Brain microvascular endothelial cell (primary cell): ENCODE measurements at regions not wholly inside any gene's neighbourhood (a gene's known extent, or its start where the extent isn't known, plus 50 kb on each side); places are given as distances from the start of the nearest gene placed in this dataset.
A peak's percentile ranks its signal among the peaks of the same experiment; 100 is the strongest.

ENCODE experiments used
- DNase-seq: peaks from one replicate; pipeline ENCODE4 v3.0.0-alpha.2; 2020
- H3K27ac ChIP-seq: fragments of 250-450 bp; sonication (Bioruptor Pico); 2 replicates; pipeline ENCODE4 v1.5.1; 2020; ENCODE audit warnings: mild to moderate bottlenecking, moderate library complexity
- H3K27me3 ChIP-seq: fragments of 250-450 bp; sonication (Bioruptor Pico); replicated peaks from 2 replicates; pipeline ENCODE4 v1.5.1; 2020; ENCODE audit warnings: mild to moderate bottlenecking
- H3K36me3 ChIP-seq: fragments of 250-450 bp; sonication (Bioruptor Pico); replicated peaks from 2 replicates; pipeline ENCODE4 v1.5.1; 2020; ENCODE audit warnings: mild to moderate bottlenecking
- H3K4me3 ChIP-seq: 2 replicates; pipeline ENCODE4 v1.5.1; 2011; ENCODE audit warnings: low read depth, mild to moderate bottlenecking, control low read depth, low read length, moderate library complexity
- in situ Hi-C: cut with HindIII; loops from 2 replicates; pipeline ENCODE4 v1.10.0; 2017; ENCODE audit warnings: low sequenced_read_pairs, low pct_ligation_motif_present
- TF ChIP-seq, protein P1 (sequence below): IDR thresholded peaks from 2 replicates; pipeline ENCODE4 v1.5.1; 2011; ENCODE audit warnings: low read depth, mild to moderate bottlenecking, moderate library complexity, low read length, control low read depth, inconsistent platforms; ENCODE audit errors: missing control alignments

DNA sequence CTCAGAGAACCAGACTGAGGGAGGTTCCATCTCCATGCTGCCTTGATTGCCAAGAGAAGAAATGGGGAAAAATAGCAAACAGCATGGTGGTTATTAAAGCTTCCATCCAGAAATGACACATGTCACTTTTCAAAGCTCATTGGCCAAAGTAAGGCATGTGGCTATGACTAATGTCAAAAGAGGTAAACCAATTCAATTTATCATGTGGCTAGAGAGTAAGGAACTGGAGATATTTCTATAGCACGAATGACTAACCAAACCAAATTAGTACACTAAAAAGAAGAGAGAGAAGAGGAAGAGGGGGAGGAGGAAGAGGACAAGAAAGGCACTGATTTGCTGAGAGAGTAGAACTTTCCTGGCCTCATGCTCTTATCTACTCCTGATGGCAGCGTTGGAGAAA is 115.2 kb upstream of the SLC6A11 start:
- TF ChIP-seq, protein P1, sequence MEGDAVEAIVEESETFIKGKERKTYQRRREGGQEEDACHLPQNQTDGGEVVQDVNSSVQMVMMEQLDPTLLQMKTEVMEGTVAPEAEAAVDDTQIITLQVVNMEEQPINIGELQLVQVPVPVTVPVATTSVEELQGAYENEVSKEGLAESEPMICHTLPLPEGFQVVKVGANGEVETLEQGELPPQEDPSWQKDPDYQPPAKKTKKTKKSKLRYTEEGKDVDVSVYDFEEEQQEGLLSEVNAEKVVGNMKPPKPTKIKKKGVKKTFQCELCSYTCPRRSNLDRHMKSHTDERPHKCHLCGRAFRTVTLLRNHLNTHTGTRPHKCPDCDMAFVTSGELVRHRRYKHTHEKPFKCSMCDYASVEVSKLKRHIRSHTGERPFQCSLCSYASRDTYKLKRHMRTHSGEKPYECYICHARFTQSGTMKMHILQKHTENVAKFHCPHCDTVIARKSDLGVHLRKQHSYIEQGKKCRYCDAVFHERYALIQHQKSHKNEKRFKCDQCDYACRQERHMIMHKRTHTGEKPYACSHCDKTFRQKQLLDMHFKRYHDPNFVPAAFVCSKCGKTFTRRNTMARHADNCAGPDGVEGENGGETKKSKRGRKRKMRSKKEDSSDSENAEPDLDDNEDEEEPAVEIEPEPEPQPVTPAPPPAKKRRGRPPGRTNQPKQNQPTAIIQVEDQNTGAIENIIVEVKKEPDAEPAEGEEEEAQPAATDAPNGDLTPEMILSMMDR, result no peak
- no peak for DNase-seq
- Histone ChIP-seq H3K36me3 (no peaks in the 10 kb centered on the region), H3K27me3 (no peaks in the 10 kb centered on the region), H3K27ac (no peak overlapping the region), H3K4me3 (no peak overlapping the region)
- in situ Hi-C loops, result no loop called here

DNA sequence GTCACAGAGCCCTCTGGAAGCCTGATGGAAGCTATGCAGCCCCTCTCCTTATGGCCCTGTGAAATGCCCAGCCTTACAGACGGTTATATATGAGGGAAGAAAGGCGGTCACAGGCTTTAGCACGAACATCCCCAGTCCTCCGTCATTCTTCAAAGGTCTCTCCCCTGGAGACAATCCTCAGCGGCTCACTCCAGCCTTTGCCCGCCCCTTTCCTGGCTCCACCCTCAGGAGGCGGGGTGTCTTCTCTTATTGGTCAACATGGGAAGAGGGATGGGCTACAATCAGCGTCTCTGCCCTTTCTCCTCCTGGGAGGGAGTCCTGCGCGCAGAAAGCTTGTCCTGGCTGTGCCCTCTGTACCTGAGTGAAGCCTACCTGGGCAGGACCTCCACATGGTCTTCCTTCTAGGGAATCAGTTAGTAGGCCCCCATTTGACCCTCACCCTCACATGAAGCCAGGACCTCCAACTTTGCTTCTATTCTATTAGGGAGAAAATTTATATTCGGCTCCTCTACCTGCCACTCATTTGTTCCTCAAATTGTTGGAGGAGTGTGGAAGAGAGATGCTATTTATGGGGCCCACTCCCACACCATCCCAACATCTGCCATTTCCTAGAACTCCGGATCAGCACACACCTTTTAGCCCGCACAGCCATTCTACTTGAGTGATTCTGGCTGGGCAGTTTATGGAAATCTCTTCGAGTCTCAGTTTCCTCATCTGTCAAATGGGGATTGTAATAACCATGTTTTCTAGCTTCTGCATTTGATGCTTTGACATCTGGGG is 112.9 kb upstream of the SLC6A11 start:
- H3K4me3 ChIP-seq, result no peak overlapping the region
- DNase-seq, result no peak
- H3K27me3 ChIP-seq, result peaks cover 17% of the 10 kb centered on the region
- in situ Hi-C loops, result no loop called here
- TF ChIP-seq, protein P1, result no peak
- H3K36me3 ChIP-seq, result no peaks in the 10 kb centered on the region
- no peak overlapping the region for H3K27ac ChIP-seq

DNA sequence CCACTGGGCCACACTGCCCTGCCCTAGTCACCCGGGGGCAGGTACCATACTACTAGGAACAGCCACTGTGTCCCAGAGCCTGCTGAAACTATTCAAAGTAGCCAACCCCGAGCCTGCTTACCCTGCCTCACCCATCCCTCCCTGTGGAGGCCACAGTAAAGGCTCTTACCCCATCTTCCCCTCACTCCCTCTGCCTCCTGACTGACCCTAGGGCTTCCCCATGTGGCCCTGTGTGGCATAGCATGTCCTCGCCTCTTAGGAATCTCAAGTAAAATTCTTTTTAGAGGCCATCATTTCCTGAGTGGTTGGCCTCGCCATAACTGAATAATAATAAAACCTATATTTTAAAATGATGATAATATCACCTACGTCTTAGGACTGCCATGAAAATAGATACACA is 112.2 kb upstream of the SLC6A11 start:
- no peak overlapping the region for H3K27ac ChIP-seq
- H3K36me3 ChIP-seq, result no peaks in the 10 kb centered on the region
- peaks cover 24% of the 10 kb centered on the region for H3K27me3 ChIP-seq
- TF ChIP-seq, protein P1, result peak; percentile 68
- peak; percentile 39 for DNase-seq
- in situ Hi-C loops, result no loop called here
- no peak overlapping the region for H3K4me3 ChIP-seq

DNA sequence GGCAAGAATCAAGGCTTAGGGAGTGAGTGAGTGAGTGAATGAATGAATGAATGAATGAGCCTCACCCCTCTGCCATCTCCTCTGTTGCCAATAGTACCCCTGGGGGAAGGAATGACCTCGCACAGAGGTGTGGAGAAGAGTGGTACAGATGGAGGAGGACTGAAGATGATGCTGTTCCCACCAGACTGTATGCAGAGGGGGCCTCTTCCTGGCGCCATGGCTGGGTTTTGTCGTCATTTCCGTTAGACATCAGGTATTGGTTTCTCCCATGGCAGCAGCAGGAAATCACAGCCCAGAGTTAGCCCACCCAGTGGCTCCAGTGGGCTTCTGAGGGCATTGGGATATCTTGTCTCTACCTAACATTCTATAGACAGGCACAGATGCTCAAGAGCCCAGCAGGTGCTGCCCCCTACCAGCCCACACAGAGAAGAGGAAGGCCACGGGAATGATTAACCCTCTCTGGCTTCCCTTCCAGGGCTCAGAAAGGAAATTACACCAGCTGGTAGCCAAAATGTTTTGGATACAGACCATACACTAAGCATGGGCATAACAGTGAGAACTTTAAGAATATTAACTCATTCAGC is 109.8 kb upstream of the SLC6A11 start:
- Histone ChIP-seq H3K4me3 (no peak overlapping the region), H3K36me3 (no peaks in the 10 kb centered on the region), H3K27ac (no peak overlapping the region), H3K27me3 (peaks cover 32% of the 10 kb centered on the region)
- in situ Hi-C loops, result no loop called here
- TF ChIP-seq, protein P1, result peak; percentile 35
- no peak for DNase-seq

DNA sequence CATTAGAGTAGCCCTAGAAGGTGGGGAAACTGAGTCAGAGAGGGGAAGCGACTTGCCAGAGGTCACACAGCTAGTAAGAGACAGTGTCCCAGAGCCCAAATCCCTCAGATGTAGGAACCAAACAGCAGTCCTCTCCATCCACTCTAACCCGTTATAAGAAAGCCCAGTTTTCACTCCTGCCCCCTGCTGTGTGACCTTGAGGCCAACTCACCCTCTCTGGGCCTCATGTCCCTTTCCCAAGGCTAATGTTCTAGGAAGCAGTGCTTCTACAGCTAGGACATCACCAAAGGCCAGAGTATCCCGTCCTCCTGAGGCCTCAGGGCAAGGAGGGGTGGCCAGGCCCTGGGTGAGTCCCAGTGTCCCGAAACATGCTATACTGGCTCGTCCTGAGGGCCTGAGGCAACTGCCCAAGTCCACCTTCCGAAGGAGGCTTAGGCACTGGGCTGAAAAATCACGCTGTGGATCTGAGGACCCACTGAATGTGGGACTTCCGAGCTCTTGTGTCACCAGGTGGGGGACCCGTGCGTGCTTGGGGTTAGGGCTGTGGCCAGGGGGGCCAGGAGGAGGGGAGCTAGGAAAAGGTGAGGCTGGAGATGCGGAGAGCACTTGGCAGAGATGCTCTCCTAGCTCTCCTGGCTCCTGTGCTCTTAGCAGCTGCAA is 109.2 kb upstream of the SLC6A11 start:
- no peaks in the 10 kb centered on the region for H3K36me3 ChIP-seq
- DNase-seq, result no peak
- H3K4me3 ChIP-seq, result no peak overlapping the region
- TF ChIP-seq, protein P1, result no peak
- in situ Hi-C loops, result no loop called here
- H3K27me3 ChIP-seq, result peaks cover 32% of the 10 kb centered on the region
- H3K27ac ChIP-seq, result no peak overlapping the region
